Fibroblast of lung (primary cell): ENCODE measurements at regions not wholly inside any gene's neighbourhood (a gene's known extent, or its start where the extent isn't known, plus 50 kb on each side); places are given as distances from the start of the nearest gene placed in this dataset.

ENCODE experiments used
- DNase-seq, 2 donors: peaks; one replicate each; pipeline versions ENCODE4 v3.0.0 to v3.0.0-alpha.2; 2010; ENCODE audit warnings: low read depth in 2 of 2
- H2AFZ ChIP-seq: 2 replicates; pipeline ENCODE4 v1.5.1; 2012; ENCODE audit warnings: low read length, control low read depth, inconsistent platforms
- H3K27ac ChIP-seq: 2 replicates; pipeline ENCODE4 v1.5.1; 2011; ENCODE audit warnings: low read length, control low read depth; ENCODE audit not compliant: insufficient read depth
- H3K27me3 ChIP-seq: 2 replicates; pipeline ENCODE4 v1.5.1; 2011; ENCODE audit warnings: mild to moderate bottlenecking, low read length; ENCODE audit not compliant: control insufficient read depth, insufficient read depth
- H3K36me3 ChIP-seq: 2 replicates; pipeline ENCODE4 v1.5.1; 2011; ENCODE audit warnings: low read length; ENCODE audit not compliant: control insufficient read depth, insufficient read depth
- H3K4me1 ChIP-seq: 2 replicates; pipeline ENCODE4 v1.5.1; 2011; ENCODE audit warnings: low read length; ENCODE audit not compliant: control insufficient read depth, insufficient read depth; ENCODE audit errors: extremely low read depth
- H3K4me2 ChIP-seq: 2 replicates; pipeline ENCODE4 v1.5.1; 2011; ENCODE audit warnings: low read length, control low read depth; ENCODE audit not compliant: insufficient read depth; ENCODE audit errors: extremely low read depth
- H3K4me3 ChIP-seq, 4 experiments: fragments of 200-600 bp in 1 of 4; sonication (generic) in 1 of 4; replicated peaks in 1 of 4; 2 replicates each; pipeline ENCODE4 v1.5.1; 2011 to 2016; ENCODE audit warnings: low read length in 4 of 4, low read depth in 3 of 4, mild to moderate bottlenecking in 3 of 4, control low read depth in 2 of 4, inconsistent platforms in 1 of 4, mixed read lengths in 1 of 4; ENCODE audit not compliant: insufficient read depth in 1 of 4; ENCODE audit errors: control extremely low read depth in 1 of 4
- H3K79me2 ChIP-seq: 2 replicates; pipeline ENCODE4 v1.5.1; 2012; ENCODE audit warnings: mild to moderate bottlenecking, low read length, inconsistent platforms; ENCODE audit not compliant: control insufficient read depth, insufficient read depth
- H3K9ac ChIP-seq: 2 replicates; pipeline ENCODE4 v1.5.1; 2011; ENCODE audit warnings: mild to moderate bottlenecking, low read length, control low read depth; ENCODE audit not compliant: insufficient read depth
- H3K9me3 ChIP-seq: 2 replicates; pipeline ENCODE4 v1.5.1; 2012; ENCODE audit warnings: low read depth, low read length; ENCODE audit not compliant: control insufficient read depth, insufficient read depth
- H4K20me1 ChIP-seq: 2 replicates; pipeline ENCODE4 v1.5.1; 2011; ENCODE audit warnings: low read length; ENCODE audit not compliant: control insufficient read depth, insufficient read depth; ENCODE audit errors: extremely low read depth
- EZH2 ChIP-seq: IDR thresholded peaks from 2 replicates; pipeline ENCODE4 v1.5.1; 2012; ENCODE audit warnings: low read length, control low read depth, mild to moderate bottlenecking; ENCODE audit errors: missing control alignments
- TF ChIP-seq, protein P1 (sequence below), 2 donors: IDR thresholded peaks in 1 of 2; conservative IDR thresholded peaks in 1 of 2; 1 replicate in 1 of 2; 2 replicates in 1 of 2; pipeline ENCODE4 v1.5.1; 2011 to 2012; ENCODE audit warnings: low read length in 2 of 2, control low read depth in 1 of 2, inconsistent platforms in 1 of 2, low read depth in 1 of 2, mild to moderate bottlenecking in 1 of 2

DNA sequence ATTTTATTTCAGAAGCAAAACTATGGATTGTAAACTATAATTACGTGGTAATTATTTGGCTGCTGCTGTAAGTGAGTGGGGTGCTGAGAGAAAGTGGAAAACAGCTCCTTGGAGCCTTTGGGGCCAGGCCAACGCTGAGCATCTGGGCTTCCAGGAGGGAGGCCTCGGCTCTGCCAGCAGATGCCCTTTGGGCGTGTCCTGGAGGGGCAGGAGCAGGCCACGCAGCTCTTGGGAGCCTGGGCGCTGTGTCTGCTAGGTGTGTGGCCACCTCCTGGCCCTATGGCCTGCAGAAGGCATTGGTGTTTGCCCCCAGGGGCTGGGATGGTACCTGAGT is 423.3 kb downstream of the GLRX3 start:
- H3K27me3 ChIP-seq: no peaks in the 10 kb centered on the region
- no peak overlapping the region for H3K4me3 ChIP-seq
- H3K9ac ChIP-seq: no peak overlapping the region
- TF ChIP-seq, protein P1, sequence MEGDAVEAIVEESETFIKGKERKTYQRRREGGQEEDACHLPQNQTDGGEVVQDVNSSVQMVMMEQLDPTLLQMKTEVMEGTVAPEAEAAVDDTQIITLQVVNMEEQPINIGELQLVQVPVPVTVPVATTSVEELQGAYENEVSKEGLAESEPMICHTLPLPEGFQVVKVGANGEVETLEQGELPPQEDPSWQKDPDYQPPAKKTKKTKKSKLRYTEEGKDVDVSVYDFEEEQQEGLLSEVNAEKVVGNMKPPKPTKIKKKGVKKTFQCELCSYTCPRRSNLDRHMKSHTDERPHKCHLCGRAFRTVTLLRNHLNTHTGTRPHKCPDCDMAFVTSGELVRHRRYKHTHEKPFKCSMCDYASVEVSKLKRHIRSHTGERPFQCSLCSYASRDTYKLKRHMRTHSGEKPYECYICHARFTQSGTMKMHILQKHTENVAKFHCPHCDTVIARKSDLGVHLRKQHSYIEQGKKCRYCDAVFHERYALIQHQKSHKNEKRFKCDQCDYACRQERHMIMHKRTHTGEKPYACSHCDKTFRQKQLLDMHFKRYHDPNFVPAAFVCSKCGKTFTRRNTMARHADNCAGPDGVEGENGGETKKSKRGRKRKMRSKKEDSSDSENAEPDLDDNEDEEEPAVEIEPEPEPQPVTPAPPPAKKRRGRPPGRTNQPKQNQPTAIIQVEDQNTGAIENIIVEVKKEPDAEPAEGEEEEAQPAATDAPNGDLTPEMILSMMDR (conservative IDR thresholded peaks at IDR 0.05 in 1 of 2, IDR thresholded peaks at IDR 0.05 in 1 of 2; ENCODE audit: low read depth in 1 of 2, low read length in 2 of 2): no peak
- no peak for TF ChIP-seq EZH2
- H2AFZ ChIP-seq: no peak overlapping the region
- no peaks in the 10 kb centered on the region for H4K20me1 ChIP-seq
- no peaks in the 10 kb centered on the region for H3K9me3 ChIP-seq
- no peak for DNase-seq
- no peaks in the 10 kb centered on the region for H3K4me1 ChIP-seq
- no peaks in the 10 kb centered on the region for H3K79me2 ChIP-seq
- H3K4me2 ChIP-seq: no peak overlapping the region
- no peaks in the 10 kb centered on the region for H3K36me3 ChIP-seq
- no peak overlapping the region for H3K27ac ChIP-seq

DNA sequence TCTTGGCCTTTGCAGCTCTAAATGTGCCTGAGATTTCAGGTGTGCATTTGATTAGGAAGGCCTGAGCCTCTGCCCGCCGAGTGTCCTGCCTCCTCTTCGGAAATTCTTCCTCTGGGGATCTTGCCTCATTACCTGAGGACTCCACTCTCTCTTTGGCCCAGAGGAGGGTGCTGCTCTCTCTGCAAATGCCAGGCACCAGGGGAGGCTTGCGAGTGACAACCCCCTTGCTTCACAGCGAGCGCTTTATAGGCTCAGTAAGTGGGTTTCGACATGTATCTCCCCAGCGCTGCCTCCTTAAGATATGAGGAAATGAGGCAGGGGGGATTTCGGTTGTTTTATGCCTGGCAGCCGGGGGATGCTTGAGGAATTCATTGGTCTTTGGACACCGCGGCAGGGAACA is 423.9 kb downstream of the GLRX3 start:
- Histone ChIP-seq H3K9ac (no peak overlapping the region), H3K79me2 (no peaks in the 10 kb centered on the region), H4K20me1 (no peaks in the 10 kb centered on the region), H3K4me2 (no peak overlapping the region), H3K27ac (no peak overlapping the region), H3K4me3 (no peak overlapping the region), H3K27me3 (no peaks in the 10 kb centered on the region), H3K36me3 (no peaks in the 10 kb centered on the region), H3K9me3 (no peaks in the 10 kb centered on the region), H2AFZ (no peak overlapping the region), H3K4me1 (no peaks in the 10 kb centered on the region)
- TF ChIP-seq, protein P1 (conservative IDR thresholded peaks at IDR 0.05 in 1 of 2, IDR thresholded peaks at IDR 0.05 in 1 of 2; ENCODE audit: low read depth in 1 of 2, low read length in 2 of 2): no peak
- no peak for TF ChIP-seq EZH2
- no peak for DNase-seq

DNA sequence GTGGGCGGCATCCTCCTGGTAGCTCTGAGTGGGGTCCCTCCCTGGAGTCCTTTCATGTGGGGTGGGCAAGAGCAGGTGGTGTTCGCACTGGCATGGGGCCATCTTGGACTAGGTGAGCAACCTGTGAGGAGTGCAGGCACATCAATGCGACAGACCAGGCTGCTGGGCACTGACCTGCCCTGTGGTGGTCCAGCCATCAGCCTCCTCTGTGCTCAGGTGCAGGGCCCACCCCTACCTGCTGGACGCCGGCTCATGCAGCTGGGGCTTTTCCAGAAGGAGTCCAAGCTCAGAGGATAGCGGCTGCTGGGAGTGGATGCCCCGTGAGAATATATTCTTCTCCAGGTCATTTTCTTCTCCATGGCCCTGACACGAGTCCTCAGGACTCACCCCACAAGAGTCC is 424.4 kb downstream of the GLRX3 start:
- no peak for DNase-seq
- H3K79me2 ChIP-seq: no peaks in the 10 kb centered on the region
- H4K20me1 ChIP-seq: no peaks in the 10 kb centered on the region
- H3K4me2 ChIP-seq: no peak overlapping the region
- no peak overlapping the region for H2AFZ ChIP-seq
- H3K9ac ChIP-seq: no peak overlapping the region
- H3K27ac ChIP-seq: no peak overlapping the region
- no peaks in the 10 kb centered on the region for H3K4me1 ChIP-seq
- no peaks in the 10 kb centered on the region for H3K27me3 ChIP-seq
- no peak for TF ChIP-seq EZH2
- TF ChIP-seq, protein P1 (conservative IDR thresholded peaks at IDR 0.05 in 1 of 2, IDR thresholded peaks at IDR 0.05 in 1 of 2; ENCODE audit: low read depth in 1 of 2, low read length in 2 of 2): no peak
- no peaks in the 10 kb centered on the region for H3K36me3 ChIP-seq
- no peaks in the 10 kb centered on the region for H3K9me3 ChIP-seq
- no peak overlapping the region for H3K4me3 ChIP-seq
